GM21423 (cell line): ENCODE measurements at regions not wholly inside any gene's neighbourhood (a gene's known extent, or its start where the extent isn't known, plus 50 kb on each side); places are given as distances from the start of the nearest gene placed in this dataset.
"Not testable (repeated sequence)": the region's sequence is repeated elsewhere in the genome, so short reads cannot be mapped to it uniquely, and the experiment has no call there.

Experiments
- ATAC-seq: cut with Tn5 transposase; IDR thresholded peaks from one replicate; pipeline ENCODE4 v1.9.1; 2021; ENCODE audit warnings: mild to moderate bottlenecking, moderate library complexity; ENCODE audit not compliant: unreplicated experiment

DNA sequence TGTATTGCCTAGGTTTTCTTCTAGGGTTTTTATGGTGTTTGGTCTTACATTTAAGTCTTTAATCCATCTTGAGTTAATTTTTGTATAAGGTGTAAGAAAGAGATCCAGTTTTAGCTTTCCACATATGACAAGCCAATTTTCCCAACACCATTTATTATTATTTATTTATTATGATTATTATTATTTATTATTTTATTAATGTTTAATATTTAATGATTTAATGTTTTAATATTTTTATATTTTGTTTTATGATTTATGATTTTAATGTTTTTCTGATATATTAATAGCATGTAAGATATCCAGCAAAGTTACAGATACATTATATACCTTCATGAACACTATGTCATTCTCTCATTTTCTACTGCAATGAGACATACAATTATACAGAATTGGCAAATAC, 1082.0 kb downstream of the DSC3 start:
- ATAC-seq = no peak

DNA sequence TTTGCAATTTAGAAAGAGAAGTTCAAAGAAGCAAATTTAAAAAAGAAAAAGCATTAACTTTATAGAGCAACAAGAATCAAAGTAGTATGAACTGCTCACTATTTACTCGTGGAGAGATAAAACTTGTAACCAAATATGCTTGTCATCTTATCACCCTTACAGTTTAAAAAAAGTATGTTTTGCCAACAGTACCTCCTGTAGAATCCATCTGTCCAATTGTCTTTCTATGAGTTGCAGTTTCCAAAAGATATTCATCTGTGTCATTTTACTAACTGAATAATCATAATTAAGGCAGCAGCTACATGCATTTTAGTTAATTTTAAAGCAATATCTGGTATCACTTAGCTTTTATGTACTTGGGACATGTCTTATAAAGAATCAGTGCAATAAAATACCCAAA, 1112.3 kb downstream of the DSC3 start:
- no peak for ATAC-seq

DNA sequence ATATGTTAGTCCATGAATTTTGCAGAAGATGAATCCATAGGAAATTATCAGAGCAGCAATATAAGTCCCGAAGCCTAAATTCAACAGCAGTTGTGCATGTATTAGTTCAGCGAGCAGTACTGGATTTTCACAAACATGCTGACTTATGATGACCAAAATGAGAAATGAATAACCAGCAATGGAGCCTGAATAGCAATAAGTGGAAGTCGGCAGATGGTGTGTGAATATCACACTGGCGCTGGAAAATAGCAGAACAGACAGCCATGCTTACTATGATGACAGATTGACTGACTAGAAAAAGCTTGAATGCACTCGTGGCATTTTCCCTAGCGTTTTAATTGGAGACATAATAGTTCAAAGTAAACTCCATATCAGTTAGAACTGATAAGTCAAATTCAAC, 1114.5 kb downstream of the DSC3 start:
- no peak for ATAC-seq

DNA sequence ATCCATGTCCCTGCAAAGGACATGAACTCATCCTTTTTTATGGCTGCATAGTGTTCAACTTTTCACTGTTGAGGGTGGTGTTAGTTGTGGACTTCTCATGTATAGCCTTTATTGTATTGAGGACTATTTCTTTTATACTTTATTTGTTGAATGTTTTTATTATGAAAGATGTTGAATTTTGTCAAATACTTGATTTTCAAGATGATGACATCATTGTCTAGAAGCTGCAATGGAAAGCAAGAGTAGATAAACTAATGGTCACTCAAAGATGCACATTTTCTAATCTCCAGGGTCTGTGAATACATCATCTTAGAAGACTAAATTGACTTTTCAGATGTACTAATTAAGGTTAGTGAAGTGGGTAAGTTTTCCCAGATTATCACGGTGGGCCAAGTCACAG, 1117.0 kb downstream of the DSC3 start:
- no peak for ATAC-seq

DNA sequence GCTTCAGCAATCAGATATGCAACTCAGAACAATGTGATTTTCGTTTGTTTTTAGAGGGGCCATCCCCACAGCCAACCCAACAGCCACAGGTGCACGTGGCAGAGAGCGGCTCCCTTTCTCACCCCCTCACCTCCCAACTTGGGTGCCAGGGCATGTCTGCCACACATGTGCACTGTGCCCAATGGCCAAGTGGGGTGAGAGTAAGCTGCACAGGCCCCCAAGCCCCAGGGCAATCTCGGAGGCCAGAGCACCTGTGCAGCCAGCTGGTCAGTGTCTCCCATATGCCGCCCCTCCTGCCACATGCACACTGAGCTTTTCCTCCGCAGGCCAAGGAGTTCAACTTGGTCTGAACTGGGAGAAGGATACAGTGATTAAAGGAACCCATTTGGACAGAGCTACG, 1130.2 kb downstream of the DSC3 start:
- no peak for ATAC-seq

DNA sequence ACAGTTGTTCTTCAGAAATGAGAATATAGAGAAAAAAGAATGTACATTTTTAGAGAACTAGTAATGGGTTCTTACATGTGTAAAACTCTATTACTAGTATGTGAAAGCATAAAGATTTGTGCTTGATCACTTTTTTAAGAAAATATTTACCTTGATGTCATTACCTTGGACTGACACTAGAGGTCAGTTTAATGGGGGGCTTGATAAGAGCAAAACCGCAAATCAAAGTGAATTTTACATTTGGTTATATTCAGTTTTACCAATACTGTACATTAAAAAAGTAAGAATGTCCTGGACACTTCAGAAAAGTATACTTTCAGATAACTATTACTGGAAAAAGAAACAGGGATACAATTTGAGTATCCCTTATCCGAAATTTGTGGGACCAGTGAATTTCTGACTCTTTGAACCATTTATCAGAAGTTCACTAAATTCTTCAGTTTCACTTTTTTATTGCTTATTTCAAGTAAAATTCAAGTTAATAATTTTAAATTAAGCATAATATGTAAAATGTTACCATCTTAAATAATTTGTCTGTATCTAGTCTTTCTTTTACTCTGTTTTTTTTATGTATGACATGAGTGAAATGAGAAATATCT, 1149.5 kb downstream of the DSC3 start:
- no peak for ATAC-seq

DNA sequence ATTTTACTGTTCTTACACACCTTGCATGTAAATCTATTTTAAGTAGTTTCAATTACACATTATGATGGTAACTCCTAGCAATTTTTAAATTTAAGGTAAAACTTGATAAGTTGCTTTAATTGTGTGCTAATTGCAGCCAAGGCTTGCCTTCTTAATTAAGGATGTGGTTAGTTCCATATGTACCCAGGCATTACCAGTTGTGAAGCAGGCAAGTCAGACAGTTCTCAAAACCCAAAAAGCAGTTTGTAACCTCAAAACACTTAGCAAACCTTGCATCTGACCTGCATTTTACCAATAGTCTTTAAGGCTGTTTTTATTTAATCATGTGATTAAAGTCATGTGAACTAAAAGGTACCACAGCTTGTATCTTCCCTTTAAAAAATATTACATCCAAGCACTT, 1159.4 kb downstream of the DSC3 start:
- no peak for ATAC-seq

DNA sequence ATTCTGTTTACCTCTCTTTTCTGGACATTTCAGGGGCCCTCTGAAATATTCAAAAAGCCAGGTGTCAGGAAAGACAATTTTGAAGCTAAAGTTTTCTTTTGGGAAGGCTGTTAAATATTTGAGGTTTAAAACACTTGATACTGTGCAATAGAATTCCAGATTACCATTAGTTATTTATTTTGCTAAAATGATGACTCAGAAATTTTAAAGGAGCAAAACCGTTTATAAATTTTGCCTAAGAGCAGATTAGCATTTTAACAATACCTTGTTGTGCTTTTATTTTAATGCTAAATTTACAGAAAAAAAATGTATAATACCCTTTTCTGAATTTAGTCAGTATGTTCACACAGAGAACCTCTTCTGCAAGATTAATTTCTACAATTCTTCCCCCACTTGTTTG, 1159.9 kb downstream of the DSC3 start:
- ATAC-seq = no peak

DNA sequence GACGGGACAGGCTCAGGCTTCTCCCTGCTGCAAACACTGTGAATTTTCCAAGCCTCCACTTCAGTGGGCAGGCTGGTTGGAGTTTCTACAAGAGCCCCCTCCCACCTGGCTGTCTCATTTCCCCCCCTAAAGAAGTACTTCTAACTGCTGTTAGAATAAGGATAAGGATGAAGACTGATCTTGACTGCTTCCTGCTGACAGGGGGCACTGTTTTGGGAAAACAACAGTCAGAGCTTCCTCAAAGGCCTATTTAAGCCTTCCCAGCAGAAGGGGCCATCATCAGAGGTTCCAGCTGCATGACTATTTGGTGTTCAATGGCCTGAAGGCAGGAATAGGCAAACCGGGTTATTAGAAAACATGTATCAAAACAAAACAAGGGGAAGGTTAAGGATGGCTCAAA, 1162.8 kb downstream of the DSC3 start:
- no peak for ATAC-seq

DNA sequence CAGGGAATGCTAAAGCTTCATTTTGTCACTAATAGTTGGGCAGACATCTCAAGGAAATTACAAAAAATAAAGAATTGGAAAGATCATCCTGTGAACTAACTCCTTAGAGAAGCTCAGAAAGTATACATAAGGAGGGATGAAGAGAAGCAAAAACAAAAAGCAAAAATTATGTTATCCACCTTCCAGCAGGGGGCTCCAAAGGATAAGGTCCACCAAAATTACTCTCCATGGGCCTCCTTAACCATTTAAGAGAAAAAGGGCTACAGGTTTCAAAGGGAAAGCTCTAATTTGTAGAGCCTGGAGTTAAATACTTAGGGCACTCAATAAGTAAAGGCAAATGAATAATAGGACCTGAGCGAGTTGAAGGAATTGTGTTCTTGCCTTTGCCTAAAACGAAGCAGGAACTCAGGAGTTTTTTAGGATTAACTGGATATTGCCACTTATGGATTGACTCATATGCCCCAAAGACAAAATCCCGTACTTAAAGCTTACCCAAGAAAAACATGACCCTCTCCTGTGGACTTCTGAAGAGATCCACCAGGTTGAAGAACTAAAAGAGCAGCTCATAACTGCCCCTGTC, 1167.9 kb downstream of the DSC3 start:
- ATAC-seq = no peak

DNA sequence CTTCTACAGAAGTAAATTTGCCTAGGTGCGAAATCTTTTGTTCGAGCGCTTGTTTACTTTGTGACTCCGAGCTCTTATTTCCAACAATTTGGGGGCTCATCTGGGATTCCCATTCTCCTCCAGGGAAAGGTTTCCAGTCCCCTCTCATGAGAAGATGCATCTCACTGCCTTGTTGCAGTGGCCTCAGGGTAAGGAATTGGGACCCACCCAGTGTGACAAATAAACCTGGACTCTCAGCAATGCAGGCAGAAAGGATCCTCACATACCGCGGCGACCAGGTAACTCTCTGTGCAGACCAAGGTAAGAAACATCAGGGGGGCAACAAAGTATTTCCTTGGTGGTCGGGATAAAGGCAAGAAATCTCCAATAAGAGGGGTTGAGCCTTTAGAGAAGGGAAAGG, 1169.3 kb downstream of the DSC3 start:
- no peak for ATAC-seq

DNA sequence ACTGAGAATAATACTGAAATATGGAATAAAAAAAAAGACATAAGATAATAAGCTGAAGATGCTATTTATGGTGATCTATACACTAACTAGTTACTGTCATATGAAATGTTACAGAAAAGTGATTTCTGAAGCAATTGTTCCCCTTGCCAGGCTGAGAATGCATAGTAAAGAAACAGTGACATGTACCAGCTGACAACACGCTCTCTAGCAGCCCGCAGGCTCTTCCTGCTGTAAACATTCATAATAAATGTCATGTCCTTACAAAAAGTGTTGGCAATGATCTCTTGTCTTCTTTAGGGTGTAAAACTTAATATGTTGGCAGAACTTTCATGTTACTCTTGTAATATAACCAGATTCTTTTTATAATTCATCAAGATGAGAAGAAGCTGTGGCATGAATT, 1171.3 kb downstream of the DSC3 start:
- no peak for ATAC-seq

DNA sequence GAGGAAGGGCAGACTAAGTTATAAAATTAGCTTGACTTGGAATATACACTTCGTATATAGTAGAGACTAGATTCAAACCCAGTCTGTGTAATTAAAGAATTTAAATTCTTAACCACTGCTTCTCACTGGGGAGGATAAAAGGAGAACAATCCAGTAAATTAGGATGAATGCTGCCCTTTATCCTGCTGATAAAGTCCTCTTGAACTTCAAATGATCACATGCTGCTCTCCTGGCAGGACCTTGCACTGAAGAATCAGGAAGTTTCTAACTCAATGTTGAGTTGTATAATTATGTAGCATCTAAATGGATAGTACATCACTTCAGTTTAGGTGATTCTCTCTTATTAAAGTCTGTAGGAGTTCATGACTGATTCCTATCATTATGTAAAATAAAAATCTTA, 1179.7 kb downstream of the DSC3 start:
- ATAC-seq = no peak

DNA sequence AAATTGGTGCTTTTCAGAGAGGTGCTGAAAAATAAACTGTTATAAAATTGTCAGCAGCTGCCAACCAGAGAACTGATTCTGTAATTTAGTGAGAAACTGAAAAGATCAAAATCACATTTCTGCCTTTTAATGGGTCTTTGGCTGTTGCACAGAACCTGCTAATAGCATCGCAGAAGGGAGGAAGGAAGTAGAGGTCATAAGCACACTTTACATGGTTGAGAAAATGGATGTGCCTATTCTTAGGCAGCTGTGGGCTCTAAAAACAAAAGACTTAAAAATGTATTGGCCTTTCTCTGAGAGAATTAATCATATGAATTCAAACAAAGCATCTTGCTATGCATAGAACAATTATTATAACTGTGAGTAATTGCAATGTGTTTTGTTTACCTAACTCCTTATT, 1186.9 kb downstream of the DSC3 start:
- ATAC-seq = no peak

DNA sequence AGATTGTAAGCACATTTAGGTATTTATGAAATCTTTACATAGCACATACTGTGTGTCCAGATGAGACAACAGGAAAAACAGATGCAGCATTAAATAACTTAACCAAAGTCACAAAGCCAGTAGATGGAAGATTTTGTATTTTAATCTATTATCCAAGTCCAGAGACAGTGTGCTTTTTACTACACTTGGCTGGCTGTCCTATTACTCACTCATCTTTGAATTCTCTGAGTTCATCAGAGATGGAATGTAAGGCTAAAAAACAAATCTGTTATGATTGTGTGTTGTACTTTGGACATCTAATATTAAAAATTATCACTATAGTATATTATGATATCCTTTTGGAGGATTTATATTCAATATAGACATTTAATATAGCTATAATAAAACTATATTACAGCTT, 1189.4 kb downstream of the DSC3 start:
- ATAC-seq = no peak

DNA sequence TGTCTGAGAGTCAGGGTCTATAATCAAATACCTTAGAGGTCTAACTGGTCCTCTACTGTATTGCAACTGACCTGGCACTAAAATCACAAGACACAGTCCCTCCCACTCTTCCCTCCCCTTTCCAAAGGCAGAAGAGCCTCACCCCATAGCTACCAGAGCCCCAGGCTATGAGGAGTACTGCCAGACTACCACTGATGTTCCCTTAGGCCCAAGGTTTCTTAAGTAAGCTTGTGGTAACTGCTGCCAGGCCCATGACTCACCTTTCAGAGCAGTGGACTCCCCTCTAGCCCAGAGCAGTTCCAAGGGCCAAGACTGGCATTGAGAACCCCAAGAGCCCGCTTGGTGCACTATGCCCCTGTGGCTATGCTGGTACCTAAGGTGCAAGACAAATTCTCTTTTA, 1193.4 kb downstream of the DSC3 start:
- ATAC-seq = no peak

DNA sequence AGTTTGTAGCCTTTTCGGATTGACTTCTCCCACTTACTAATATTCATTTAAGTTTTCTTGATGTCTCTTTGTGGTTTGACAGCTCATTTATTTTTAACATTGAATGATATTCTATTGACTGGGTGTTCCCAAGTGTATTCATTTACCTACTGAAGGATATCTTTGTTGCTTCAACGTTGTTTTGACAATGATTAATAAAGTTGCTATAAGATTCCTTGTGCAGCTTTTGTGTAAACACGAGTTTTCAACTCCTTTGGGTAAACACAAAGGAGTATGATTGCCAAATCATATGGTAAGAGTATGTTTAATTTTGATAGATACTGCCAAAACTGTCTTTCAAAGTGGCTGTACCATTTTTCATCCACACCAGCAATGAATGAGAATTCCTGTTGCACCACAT, 1200.9 kb downstream of the DSC3 start:
- no peak for ATAC-seq

DNA sequence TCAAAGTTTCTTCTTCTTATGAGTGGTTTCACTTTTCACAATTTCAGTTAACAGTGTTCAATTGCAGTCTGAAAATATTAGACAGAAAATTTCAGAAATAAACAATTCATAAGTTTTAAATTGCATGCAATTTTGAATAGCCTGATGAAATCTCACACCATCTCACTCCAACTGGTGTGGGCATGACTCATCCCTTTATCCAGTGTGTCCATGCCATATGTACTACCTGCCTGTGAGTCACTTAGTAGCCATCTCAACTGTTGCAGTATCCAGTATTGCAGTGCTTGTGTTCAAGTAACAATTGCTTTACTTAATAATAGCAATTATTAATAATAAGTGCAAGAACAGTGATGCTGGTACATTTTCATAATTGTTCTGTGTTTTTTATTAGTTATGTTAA, 1202.5 kb downstream of the DSC3 start:
- ATAC-seq = no peak

DNA sequence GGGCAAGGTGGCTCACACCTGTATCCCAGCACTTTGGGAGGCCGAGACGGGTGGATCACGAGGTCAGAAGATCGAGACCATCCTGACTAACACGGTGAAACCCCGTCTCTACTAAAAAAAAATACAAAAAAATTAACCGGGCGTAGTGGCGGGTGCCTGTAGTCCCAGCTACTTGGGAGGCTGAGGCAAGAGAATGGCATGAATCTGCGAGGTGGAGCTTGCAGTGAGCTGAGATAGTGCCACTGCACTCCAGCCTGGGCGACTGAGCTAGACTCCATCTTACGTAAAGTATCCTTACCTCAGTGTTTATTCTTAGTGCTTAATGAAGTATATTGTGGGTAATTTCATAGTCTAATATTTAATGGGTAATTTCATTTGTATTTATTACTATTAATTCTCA, 1203.6 kb downstream of the DSC3 start:
- ATAC-seq = not testable (repeated sequence)

DNA sequence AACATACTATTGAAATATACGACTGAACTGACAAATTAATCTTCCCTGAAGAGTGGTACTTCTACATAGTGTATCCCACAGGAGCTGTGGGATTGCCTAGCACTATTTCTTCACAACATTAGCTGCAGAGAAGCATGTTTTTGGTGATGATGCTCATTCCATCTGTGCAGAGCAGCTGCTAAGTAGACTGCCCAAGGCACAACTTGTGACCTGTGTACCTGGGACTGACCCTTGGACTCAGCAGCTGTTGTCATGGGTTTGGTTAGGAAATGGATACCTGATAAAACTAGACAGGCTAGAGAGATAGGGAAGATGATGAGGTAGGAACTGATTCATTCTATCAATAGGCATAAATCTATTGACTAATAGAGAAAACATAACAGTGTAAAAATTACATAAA, 1204.0 kb downstream of the DSC3 start:
- ATAC-seq = no peak

DNA sequence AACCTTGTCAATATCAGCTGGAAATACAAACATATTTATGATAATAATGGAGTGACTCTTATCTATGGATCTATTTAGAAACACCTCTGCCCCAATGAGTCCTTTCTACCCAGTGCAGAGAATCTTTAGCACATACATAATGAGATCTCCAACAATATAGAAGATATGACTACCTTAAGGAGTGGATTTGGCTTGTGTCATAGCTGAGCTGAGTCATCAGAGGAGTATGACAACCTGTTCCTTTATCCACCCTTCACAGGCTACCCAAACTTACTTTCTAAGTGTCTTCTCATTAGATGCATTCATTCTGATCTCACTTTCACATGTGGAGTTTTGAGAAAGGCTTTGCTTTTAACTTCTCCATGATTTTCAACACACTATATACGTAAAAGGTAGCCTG, 1218.9 kb downstream of the DSC3 start:
- no peak for ATAC-seq

DNA sequence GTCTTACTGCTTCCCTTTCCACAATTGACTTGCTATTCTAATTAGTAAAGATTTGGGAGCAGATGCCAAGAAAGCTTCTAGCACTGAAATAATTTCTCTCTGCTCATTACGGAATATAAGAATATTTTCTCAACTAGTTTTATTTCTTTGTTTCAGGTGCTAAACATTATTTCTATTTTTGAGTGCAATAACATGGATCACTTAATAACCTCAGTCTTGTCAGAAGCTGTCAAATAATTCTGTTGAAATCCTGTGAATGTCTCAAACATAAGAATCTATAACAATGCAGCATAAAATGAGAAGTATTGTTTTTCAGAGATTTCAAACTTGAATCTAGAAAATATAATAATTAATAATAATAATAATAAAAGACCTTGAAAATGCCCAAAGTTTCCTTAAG, 1221.0 kb downstream of the DSC3 start:
- ATAC-seq = no peak

DNA sequence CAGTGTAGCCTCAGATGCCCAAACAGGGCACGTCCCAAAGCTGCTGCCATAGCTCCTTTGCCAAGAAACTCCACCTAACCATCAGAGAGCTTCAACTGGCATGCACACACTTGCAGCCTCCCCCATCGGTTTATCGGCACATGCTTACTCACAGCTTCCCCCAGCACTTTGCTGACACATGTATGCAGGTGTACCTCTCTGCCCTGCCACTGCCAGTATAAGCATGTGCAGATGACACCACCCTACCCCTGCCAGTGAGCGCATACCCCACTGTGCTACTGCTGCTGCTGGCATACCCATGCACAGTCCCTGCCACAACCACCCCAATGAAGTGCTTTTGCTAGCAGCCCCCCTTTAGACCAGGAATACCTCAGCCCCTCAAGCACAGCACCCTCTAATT, 1231.0 kb downstream of the DSC3 start:
- ATAC-seq = no peak
